Hepatocyte (in vitro differentiated cells): ENCODE measurements at regions not wholly inside any gene's neighbourhood (a gene's known extent, or its start where the extent isn't known, plus 50 kb on each side); places are given as distances from the start of the nearest gene placed in this dataset.

Experiments
- CTCF ChIP-seq: fragments of 200-600 bp; sonication (generic); IDR thresholded peaks from 2 replicates; pipeline ENCODE4 v1.5.1; 2016; ENCODE audit warnings: antibody characterized with exemption, mild to moderate bottlenecking; ENCODE audit not compliant: poor library complexity
- EZH2 ChIP-seq: fragments of 200-600 bp; sonication (generic); IDR thresholded peaks from 2 replicates; pipeline ENCODE4 v1.6.1; 2016; ENCODE audit warnings: antibody characterized with exemption, mild to moderate bottlenecking, borderline replicate concordance

- TF ChIP-seq CTCF (no peak), EZH2 (no peak)
Observed at GRCh38 chrX:4380710-4381109, 667.3 kb upstream of the PRKX start.
